ENCODE measurements at regions not wholly inside any gene's neighbourhood (a gene's known extent, or its start where the extent isn't known, plus 50 kb on each side); places are given as distances from the start of the nearest gene placed in this dataset.

- Histone ChIP-seq H2BK5ac (ENCODE audit: low read depth, low read length, poor library complexity, severe bottlenecking) (no peak overlapping the region), H3K4me1 (ENCODE audit: control insufficient read depth, insufficient read depth, low read length) (no peaks in the 10 kb centered on the region), H3K36me3 (ENCODE audit: control insufficient read depth, insufficient read depth, low read length) (no peaks in the 10 kb centered on the region), H2AK5ac (ENCODE audit: low read depth, low read length) (no peak overlapping the region), H3K9me1 (ENCODE audit: insufficient read depth, low read length) (no peaks in the 10 kb centered on the region), H3K23ac (ENCODE audit: low read depth, low read length) (no peak overlapping the region), H3K9ac (ENCODE audit: low read depth, low read length) (no peak overlapping the region), H4K20me1 (ENCODE audit: insufficient read depth, low read length) (no peaks in the 10 kb centered on the region), H3K18ac (ENCODE audit: low read depth, low read length) (no peak overlapping the region), H2BK120ac (ENCODE audit: low read depth, low read length) (no peak overlapping the region), H2AFZ (replicated peaks; ENCODE audit: low read length, poor library complexity) (no peak overlapping the region), H2BK15ac (ENCODE audit: low read depth, low read length) (no peak overlapping the region), H3K4me3 (ENCODE audit: insufficient read depth, low read depth, low read length) (no peak overlapping the region), H3K9me3 (ENCODE audit: control insufficient read depth, insufficient read depth, low read length) (peaks cover 3% of the 10 kb centered on the region), H3K4me2 (ENCODE audit: low read depth, low read length) (no peak overlapping the region), H4K5ac (ENCODE audit: low read depth, low read length) (no peak overlapping the region), H2BK20ac (ENCODE audit: low read depth, low read length) (no peak overlapping the region), H2AK9ac (replicated peaks; ENCODE audit: low read depth, low read length, poor library complexity) (no peak overlapping the region), H4K91ac (ENCODE audit: insufficient read depth, low read depth, low read length) (no peak overlapping the region), H3K27me3 (ENCODE audit: control insufficient read depth, insufficient read depth, low read length) (no peaks in the 10 kb centered on the region), H3K79me1 (ENCODE audit: low read depth in 1 of 2, low read length in 2 of 2) (no peaks in the 10 kb centered on the region), H3K56ac (ENCODE audit: extremely low read depth, insufficient read depth, low read length) (no peak overlapping the region), H3K27ac (ENCODE audit: insufficient read depth, low read length) (no peak overlapping the region), H4K8ac (ENCODE audit: low read depth in 2 of 2, low read length in 2 of 2) (no peak overlapping the region), H3K4ac (ENCODE audit: low read depth, low read length) (no peak overlapping the region), H3K14ac (replicated peaks; ENCODE audit: low read depth, low read length) (no peak overlapping the region)
- no TSS peak for BruUV-seq (replicated peaks)
- ChIA-PET POLR2A (ENCODE audit: unreplicated experiment) (no interaction called here), CTCF (no interaction called here)
- in situ Hi-C loops (cut with MboI; ENCODE audit: low sequenced_read_pairs): no loop called here
- TF ChIP-seq BHLHE40 (IDR thresholded peaks at IDR 0.05; ENCODE audit: low read depth, low read length): no peak
- TF ChIP-seq MAZ (IDR thresholded peaks at IDR 0.05; ENCODE audit: borderline replicate concordance, low read depth, low read length): no peak
- TF ChIP-seq RCOR1 (IDR thresholded peaks at IDR 0.05; ENCODE audit: insufficient replicate concordance, low read length): no peak
- no peak for TF ChIP-seq NFE2L2 (IDR thresholded peaks at IDR 0.05; ENCODE audit: low read depth, low read length)
- no peak for TF ChIP-seq RFX5 (IDR thresholded peaks at IDR 0.05; ENCODE audit: low read depth, low read length)
- no peak for TF ChIP-seq FOS (IDR thresholded peaks at IDR 0.05; ENCODE audit: low read depth, low read length)
- TF ChIP-seq MXI1 (IDR thresholded peaks at IDR 0.05; ENCODE audit: borderline replicate concordance, low read depth, low read length): no peak
- TF ChIP-seq ELK1 (IDR thresholded peaks at IDR 0.05; ENCODE audit: borderline replicate concordance, low read depth, low read length): no peak
- no peak for TF ChIP-seq CTCF (conservative IDR thresholded peaks at IDR 0.05; ENCODE audit: low read depth, low read length)
- TF ChIP-seq RAD21 (IDR thresholded peaks at IDR 0.05; ENCODE audit: low read length): no peak
- TF ChIP-seq POLR2A (IDR thresholded peaks at IDR 0.05; ENCODE audit: low read depth, low read length): no peak
- intact Hi-C loops (cut with micrococcal nuclease): no loop called here
- dilution Hi-C loops (cut with HindIII; ENCODE audit: low sequenced_read_pairs, unreplicated experiment): no loop called here
- no CpG with 5 or more reads among the region's 1 CpG for WGBS, 2 experiments (ENCODE audit: extremely low coverage in 2 of 2, insufficient read length in 1 of 2)
- ATAC-seq (ENCODE audit: low read depth): no peak
- no peak for DNase-seq
Measured at GRCh38 chr10:8876171-8876570, 821.7 kb downstream of the GATA3 start.

Data from IMR-90 (cell line).